OCI-LY1 (cell line): ENCODE measurements at regions not wholly inside any gene's neighbourhood (a gene's known extent, or its start where the extent isn't known, plus 50 kb on each side); places are given as distances from the start of the nearest gene placed in this dataset.
"Not testable (repeated sequence)": the region's sequence is repeated elsewhere in the genome, so short reads cannot be mapped to it uniquely, and the experiment has no call there.

ENCODE experiments used
- H2AFZ ChIP-seq: fragments of 200-600 bp; sonication (generic), shearing (Covaris generic); 2 replicates; pipeline ENCODE4 v1.6.0; 2014; ENCODE audit warnings: antibody characterized with exemption, mild to moderate bottlenecking, low read length
- H3F3A ChIP-seq: fragments of 200-600 bp; sonication (generic), shearing (Covaris generic); 2 replicates; pipeline ENCODE4 v1.6.0; 2014; ENCODE audit warnings: mild to moderate bottlenecking, antibody characterized with exemption, low read length, moderate library complexity; ENCODE audit not compliant: insufficient read depth
- H3K27ac ChIP-seq: fragments of 200-600 bp; sonication (generic); 2 replicates; pipeline ENCODE4 v1.5.1; 2014; ENCODE audit warnings: low read length, mixed run types, mild to moderate bottlenecking, low read depth; ENCODE audit not compliant: poor library complexity, severe bottlenecking
- H3K27me3 ChIP-seq: fragments of 200-600 bp; sonication (generic); 2 replicates; pipeline ENCODE4 v1.6.0; 2014; ENCODE audit warnings: antibody characterized with exemption, mild to moderate bottlenecking, low read length, moderate library complexity; ENCODE audit not compliant: insufficient read depth
- H3K36me3 ChIP-seq: fragments of 200-600 bp; sonication (generic); 2 replicates; pipeline ENCODE4 v1.6.1; 2014; ENCODE audit warnings: mild to moderate bottlenecking, antibody characterized with exemption, low read length, moderate library complexity, mixed read lengths; ENCODE audit not compliant: insufficient read depth
- H3K4me1 ChIP-seq: fragments of 200-600 bp; sonication (generic); 2 replicates; pipeline ENCODE4 v1.5.1; 2014; ENCODE audit warnings: mild to moderate bottlenecking, low read length, moderate library complexity; ENCODE audit not compliant: insufficient read depth, severe bottlenecking
- H3K4me2 ChIP-seq: fragments of 200-600 bp; sonication (generic), shearing (Covaris generic); 2 replicates; pipeline ENCODE4 v1.6.1; 2014; ENCODE audit warnings: low read length
- H3K4me3 ChIP-seq: fragments of 200-600 bp; sonication (generic); 2 replicates; pipeline ENCODE4 v1.5.1; 2014; ENCODE audit warnings: low read length, low read depth, mild to moderate bottlenecking, mixed read lengths; ENCODE audit not compliant: poor library complexity, severe bottlenecking
- H3K79me2 ChIP-seq: fragments of 200-600 bp; shearing (Covaris generic); 2 replicates; pipeline ENCODE4 v1.6.1; 2016; ENCODE audit warnings: mixed run types, low read length, mixed read lengths; ENCODE audit not compliant: insufficient read depth
- H3K9ac ChIP-seq: fragments of 200-600 bp; sonication (generic), shearing (Covaris generic); 2 replicates; pipeline ENCODE4 v1.6.1; 2014; ENCODE audit warnings: mild to moderate bottlenecking, low read length, mixed read lengths
- H3K9me2 ChIP-seq: fragments of 200-600 bp; sonication (generic), shearing (Covaris generic); 2 replicates; pipeline ENCODE4 v1.6.1; 2014; ENCODE audit warnings: low read depth, mild to moderate bottlenecking, low read length, mixed read lengths
- H3K9me3 ChIP-seq: fragments of 200-600 bp; shearing (Covaris generic); 2 replicates; pipeline ENCODE4 v1.6.1; 2014; ENCODE audit warnings: low read length, mixed read lengths
- H4K20me1 ChIP-seq: fragments of 200-600 bp; sonication (generic), shearing (Covaris generic); 2 replicates; pipeline ENCODE4 v1.6.0; 2016; ENCODE audit warnings: mild to moderate bottlenecking, low read length; ENCODE audit not compliant: insufficient read depth
- CTCF ChIP-seq: fragments of 200-600 bp; sonication (generic), shearing (Covaris generic); IDR thresholded peaks from 2 replicates; pipeline ENCODE4 v1.5.1; 2017; ENCODE audit warnings: mild to moderate bottlenecking, antibody characterized with exemption, low read length, moderate library complexity, mixed read lengths
- EZH2 ChIP-seq: fragments of 200-600 bp; sonication (generic), shearing (Covaris generic); IDR thresholded peaks from 2 replicates; pipeline ENCODE4 v1.8.0; 2017; ENCODE audit warnings: borderline replicate concordance, mixed run types, mild to moderate bottlenecking, antibody characterized with exemption, low read length, moderate library complexity, mixed read lengths

DNA sequence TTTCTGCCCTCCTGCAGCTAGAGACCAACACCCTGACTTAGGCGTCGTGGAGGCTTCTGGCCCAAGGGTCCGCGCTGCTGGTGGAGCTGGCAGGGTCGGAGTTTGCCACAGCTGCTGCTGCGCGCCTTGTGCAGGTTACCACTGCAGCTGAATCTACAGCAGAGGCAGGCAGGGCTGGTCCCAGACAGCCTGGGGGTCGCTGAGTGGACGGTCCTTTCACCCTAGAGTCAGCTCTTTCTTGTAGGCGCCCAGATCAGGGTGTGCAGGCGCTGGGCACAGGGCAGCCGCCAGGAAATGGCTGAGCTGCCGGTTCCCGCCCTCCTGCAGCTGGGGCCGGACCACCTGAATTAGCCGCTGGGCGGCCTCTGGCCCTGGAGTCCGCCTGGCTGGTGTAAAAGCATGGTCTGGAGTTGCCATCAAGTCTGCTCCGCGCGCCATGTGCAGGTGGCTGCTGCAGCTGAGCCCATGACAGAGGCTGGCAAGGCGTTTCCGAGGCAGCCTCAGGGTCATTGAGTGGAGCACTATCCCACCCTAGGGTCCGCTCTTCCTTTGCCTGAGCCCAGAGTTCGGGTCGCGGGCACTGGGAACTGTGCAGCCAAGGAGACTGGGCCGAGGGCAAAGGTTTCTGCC is 144.3 kb downstream of the CCDC74A start:
- H3F3A ChIP-seq, H3K36me3 ChIP-seq, H3K27me3 ChIP-seq, H4K20me1 ChIP-seq, H3K9me3 ChIP-seq, H3K9me2 ChIP-seq, H3K79me2 ChIP-seq, H2AFZ ChIP-seq: not testable (repeated sequence)
- Histone ChIP-seq H3K27ac (peak overlapping the region; percentile 71), H3K4me1 (peaks cover 39% of the 10 kb centered on the region), H3K9ac (peak overlapping the region; percentile 21; the same call in 1 of the 2 replicates), H3K4me2 (peak overlapping the region; percentile 71; the same call in 1 of the 2 replicates), H3K4me3 (peak overlapping the region; percentile 55)

DNA sequence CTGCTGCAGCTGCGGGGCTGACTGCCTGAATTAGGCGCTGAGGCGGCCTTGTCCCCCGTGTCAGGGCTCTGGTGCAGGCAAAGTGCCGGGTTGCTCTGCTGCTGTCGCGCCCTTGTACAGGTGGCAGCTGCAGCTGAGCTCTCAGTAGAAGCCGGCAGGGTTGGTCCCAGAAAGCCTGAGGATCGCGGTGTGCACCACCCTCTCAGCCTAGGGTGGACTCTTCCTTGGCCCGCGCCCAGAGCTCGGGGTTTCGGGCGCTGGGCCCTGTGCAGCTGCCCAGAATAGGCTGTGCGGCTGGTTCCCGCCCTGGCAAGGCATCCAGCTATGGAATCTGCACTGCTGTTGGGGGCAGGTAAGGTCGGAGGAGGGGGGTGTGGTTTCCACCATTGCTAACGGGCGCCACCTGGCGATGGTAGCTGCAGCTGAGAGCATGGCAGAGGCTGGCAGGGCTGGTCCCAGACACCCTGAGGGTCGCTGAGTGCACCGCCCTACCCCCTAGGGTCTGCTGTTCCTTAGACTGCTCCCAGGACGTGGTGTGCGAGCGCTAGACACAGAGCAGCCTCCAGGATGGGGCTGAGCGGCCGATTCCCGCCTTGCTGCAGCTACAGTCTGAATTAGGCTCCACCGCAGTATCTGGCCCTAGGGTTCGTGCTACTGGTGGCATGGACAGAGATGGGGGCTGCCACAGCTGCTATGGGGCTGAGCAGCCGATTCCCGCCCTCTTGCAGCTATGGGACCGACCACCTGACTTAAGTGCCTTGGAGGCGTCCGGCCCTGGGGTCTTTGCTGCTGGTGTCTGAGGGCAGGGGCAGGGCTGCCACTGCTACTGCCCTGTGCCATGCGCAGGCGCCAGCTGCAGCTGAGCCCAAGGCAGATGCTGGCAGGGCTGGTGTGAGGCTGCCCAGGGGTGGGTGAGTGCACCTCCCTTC is 145.0 kb downstream of the CCDC74A start:
- Histone ChIP-seq H3K27ac (peak overlapping the region; percentile 71), H3K4me1 (peaks cover 39% of the 10 kb centered on the region), H3K9ac (peak overlapping the region; percentile 43; the same call in 1 of the 2 replicates), H3K4me2 (peak overlapping the region; percentile 71), H3K4me3 (peak overlapping the region; percentile 55)
- not testable (repeated sequence) for H3F3A ChIP-seq, H2AFZ ChIP-seq, H3K36me3 ChIP-seq, H3K9me3 ChIP-seq, H3K27me3 ChIP-seq, H3K9me2 ChIP-seq, H4K20me1 ChIP-seq, H3K79me2 ChIP-seq
- TF ChIP-seq CTCF = peak; percentile 73

GRCh38 chr2:131673400-131674173 is 145.9 kb downstream of the CCDC74A start:
- Histone ChIP-seq H3K4me3 (peak overlapping the region; percentile 55), H4K20me1 (no peaks in the 10 kb centered on the region), H3K27me3 (no peaks in the 10 kb centered on the region), H3K36me3 (no peaks in the 10 kb centered on the region), H3K4me1 (peaks cover 34% of the 10 kb centered on the region), H3F3A (no peaks in the 10 kb centered on the region), H3K27ac (no peak overlapping the region), H3K9me3 (no peaks in the 10 kb centered on the region), H3K9ac (peak overlapping the region; percentile 43; the same call in 1 of the 2 replicates), H3K4me2 (peak overlapping the region; percentile 71), H3K79me2 (no peaks in the 10 kb centered on the region), H3K9me2 (no peaks in the 10 kb centered on the region), H2AFZ (no peak overlapping the region)
- peak; percentile 72 for TF ChIP-seq CTCF
- TF ChIP-seq EZH2 = no peak
